Muscle layer of colon (tissue), 2 donors: ENCODE measurements at regions not wholly inside any gene's neighbourhood (a gene's known extent, or its start where the extent isn't known, plus 50 kb on each side); places are given as distances from the start of the nearest gene placed in this dataset.
"Not testable (repeated sequence)": the region's sequence is repeated elsewhere in the genome, so short reads cannot be mapped to it uniquely, and the experiment has no call there.

Source experiments
- H3K27ac ChIP-seq: one replicate; pipeline ENCODE4 v1.7.0; 2013; ENCODE audit warnings: low read depth, mild to moderate bottlenecking, low read length, moderate library complexity
- H3K27me3 ChIP-seq, 2 donors: one replicate each; pipeline ENCODE4 v1.7.0; 2013; ENCODE audit warnings: low read length in 2 of 2, mild to moderate bottlenecking in 2 of 2; ENCODE audit not compliant: insufficient read depth in 2 of 2, control insufficient read depth in 1 of 2
- H3K36me3 ChIP-seq: one replicate; pipeline ENCODE4 v1.7.0; 2013; ENCODE audit warnings: mild to moderate bottlenecking, low read length; ENCODE audit not compliant: insufficient read depth
- H3K4me1 ChIP-seq: one replicate; pipeline ENCODE4 v1.7.0; 2013; ENCODE audit warnings: mild to moderate bottlenecking, low read length; ENCODE audit not compliant: insufficient read depth
- H3K4me3 ChIP-seq, 2 donors: one replicate each; pipeline ENCODE4 v1.7.0; 2013; ENCODE audit warnings: low read length in 2 of 2, low read depth in 1 of 2, mild to moderate bottlenecking in 1 of 2, moderate library complexity in 1 of 2
- H3K9ac ChIP-seq: one replicate; pipeline ENCODE4 v1.7.0; 2013; ENCODE audit warnings: low read length
- H3K9me3 ChIP-seq: one replicate; pipeline ENCODE4 v1.7.0; 2013; ENCODE audit warnings: mild to moderate bottlenecking, low read length
- donor health status: abdominal sarcoma.
- donor health status: Adenocarcinoma of cecum.

- no peak overlapping the region for H3K4me3 ChIP-seq
- no peak overlapping the region for H3K27ac ChIP-seq
- H3K27me3 ChIP-seq = no peaks in the 10 kb centered on the region
- H3K9ac ChIP-seq = no peak overlapping the region
- no peaks in the 10 kb centered on the region for H3K9me3 ChIP-seq
- H3K36me3 ChIP-seq = no peaks in the 10 kb centered on the region
- H3K4me1 ChIP-seq = no peaks in the 10 kb centered on the region
Observed at GRCh38 chr5:20331826-20332225, 343.8 kb upstream of the CDH18 start.

GRCh38 chr5:20323323-20323722, 335.3 kb upstream of the CDH18 start:
- Histone ChIP-seq H3K9ac (no peak overlapping the region), H3K9me3 (no peaks in the 10 kb centered on the region), H3K36me3 (no peaks in the 10 kb centered on the region), H3K27me3 (no peaks in the 10 kb centered on the region), H3K4me3 (no peak overlapping the region), H3K4me1 (no peaks in the 10 kb centered on the region), H3K27ac (no peak overlapping the region)

- Histone ChIP-seq H3K9ac (no peak overlapping the region), H3K27ac (no peak overlapping the region), H3K27me3 (no peaks in the 10 kb centered on the region), H3K4me1 (no peaks in the 10 kb centered on the region), H3K4me3 (no peak overlapping the region), H3K36me3 (no peaks in the 10 kb centered on the region), H3K9me3 (no peaks in the 10 kb centered on the region)
Observed at GRCh38 chr5:20307391-20307790, 319.4 kb upstream of the CDH18 start.

GRCh38 chr5:20305463-20305862, 317.5 kb upstream of the CDH18 start:
- Histone ChIP-seq H3K27ac (no peak overlapping the region), H3K4me1 (no peaks in the 10 kb centered on the region), H3K9me3 (no peaks in the 10 kb centered on the region), H3K27me3 (no peaks in the 10 kb centered on the region), H3K4me3 (no peak overlapping the region), H3K9ac (no peak overlapping the region), H3K36me3 (no peaks in the 10 kb centered on the region)

- H3K27ac ChIP-seq, H3K27me3 ChIP-seq: not testable (repeated sequence)
Observed at GRCh38 chr5:20304570-20304969, 316.6 kb upstream of the CDH18 start.

GRCh38 chr5:20300110-20300509, 312.1 kb upstream of the CDH18 start:
- H3K4me3 ChIP-seq = no peak overlapping the region
- H3K27ac ChIP-seq = no peak overlapping the region
- no peaks in the 10 kb centered on the region for H3K4me1 ChIP-seq
- no peaks in the 10 kb centered on the region for H3K9me3 ChIP-seq
- no peaks in the 10 kb centered on the region for H3K36me3 ChIP-seq
- no peaks in the 10 kb centered on the region for H3K27me3 ChIP-seq
- no peak overlapping the region for H3K9ac ChIP-seq

More at GRCh38 chr5:20304570-20304969, 316.6 kb upstream of the CDH18 start:
- not testable (repeated sequence) for H3K4me1 ChIP-seq, H3K9ac ChIP-seq, H3K36me3 ChIP-seq, H3K9me3 ChIP-seq, H3K4me3 ChIP-seq

- Histone ChIP-seq H3K4me3 (no peak overlapping the region), H3K4me1 (no peaks in the 10 kb centered on the region), H3K27me3 (no peaks in the 10 kb centered on the region), H3K9me3 (no peaks in the 10 kb centered on the region), H3K27ac (no peak overlapping the region), H3K36me3 (no peaks in the 10 kb centered on the region), H3K9ac (no peak overlapping the region)
Observed at GRCh38 chr5:20294696-20295095, 306.7 kb upstream of the CDH18 start.

GRCh38 chr5:20291766-20292165, 303.8 kb upstream of the CDH18 start:
- Histone ChIP-seq H3K4me1 (no peaks in the 10 kb centered on the region), H3K27me3 (no peaks in the 10 kb centered on the region), H3K9ac (no peak overlapping the region), H3K4me3 (no peak overlapping the region), H3K9me3 (no peaks in the 10 kb centered on the region), H3K27ac (no peak overlapping the region), H3K36me3 (no peaks in the 10 kb centered on the region)

GRCh38 chr5:20287640-20288039, 299.6 kb upstream of the CDH18 start:
- no peak overlapping the region for H3K4me3 ChIP-seq
- H3K9ac ChIP-seq = no peak overlapping the region
- H3K9me3 ChIP-seq = no peaks in the 10 kb centered on the region
- H3K27me3 ChIP-seq = no peaks in the 10 kb centered on the region
- no peaks in the 10 kb centered on the region for H3K4me1 ChIP-seq
- no peak overlapping the region for H3K27ac ChIP-seq
- H3K36me3 ChIP-seq = no peaks in the 10 kb centered on the region

GRCh38 chr5:20286512-20286911, 298.5 kb upstream of the CDH18 start:
- H3K27me3 ChIP-seq = no peaks in the 10 kb centered on the region
- no peak overlapping the region for H3K9ac ChIP-seq
- H3K4me3 ChIP-seq = no peak overlapping the region
- H3K36me3 ChIP-seq = no peaks in the 10 kb centered on the region
- no peaks in the 10 kb centered on the region for H3K9me3 ChIP-seq
- no peaks in the 10 kb centered on the region for H3K4me1 ChIP-seq
- H3K27ac ChIP-seq = no peak overlapping the region

- Histone ChIP-seq H3K27me3 (no peaks in the 10 kb centered on the region), H3K9ac (no peak overlapping the region), H3K36me3 (no peaks in the 10 kb centered on the region), H3K4me3 (no peak overlapping the region), H3K27ac (no peak overlapping the region), H3K4me1 (no peaks in the 10 kb centered on the region), H3K9me3 (no peaks in the 10 kb centered on the region)
Observed at GRCh38 chr5:20276959-20277263, 288.9 kb upstream of the CDH18 start.

GRCh38 chr5:20276061-20276958, 288.3 kb upstream of the CDH18 start:
- Histone ChIP-seq H3K36me3 (no peaks in the 10 kb centered on the region), H3K27ac (no peak overlapping the region), H3K4me3 (no peak overlapping the region), H3K9me3 (no peaks in the 10 kb centered on the region), H3K9ac (no peak overlapping the region), H3K4me1 (no peaks in the 10 kb centered on the region), H3K27me3 (no peaks in the 10 kb centered on the region)
